GM12891 (cell line): ENCODE measurements at regions not wholly inside any gene's neighbourhood (a gene's known extent, or its start where the extent isn't known, plus 50 kb on each side); places are given as distances from the start of the nearest gene placed in this dataset.
A peak's percentile ranks its signal among the peaks of the same experiment; 100 is the strongest.
"Not testable (repeated sequence)": the region's sequence is repeated elsewhere in the genome, so short reads cannot be mapped to it uniquely, and the experiment has no call there.

ENCODE experiments used
- DNase-seq: peaks from one replicate; pipeline ENCODE4 v3.0.0; 2011; ENCODE audit warnings: low spot score; ENCODE audit not compliant: insufficient read length
- FAIRE-seq: peaks from 2 replicates; lab custom pipeline; 2011; peaks lifted over from hg19 to GRCh38; lab: Jason Lieb, UNC
- PAX5 ChIP-seq: IDR thresholded peaks from 2 replicates; pipeline ENCODE4 v1.6.1; 2011; ENCODE audit warnings: low read length, moderate library complexity, mild to moderate bottlenecking; ENCODE audit not compliant: insufficient read depth, severe bottlenecking
- POLR2A ChIP-seq: IDR thresholded peaks from 2 replicates; pipeline ENCODE4 v1.6.1; 2011; ENCODE audit warnings: low read depth, low read length, control low read depth
- POLR2AphosphoS5 ChIP-seq: IDR thresholded peaks from 2 replicates; pipeline ENCODE4 v1.6.1; 2011; ENCODE audit warnings: low read depth, low read length, control low read depth
- POU2F2 ChIP-seq: IDR thresholded peaks from 2 replicates; pipeline ENCODE4 v1.6.1; 2011; ENCODE audit warnings: low read depth, mild to moderate bottlenecking, control low read depth, low read length, moderate library complexity
- SPI1 ChIP-seq: IDR thresholded peaks from 2 replicates; pipeline ENCODE4 v1.6.1; 2011; ENCODE audit warnings: low read depth, low read length, control low read depth
- TAF1 ChIP-seq: IDR thresholded peaks from 2 replicates; pipeline ENCODE4 v1.6.1; 2011; ENCODE audit warnings: low read depth, low read length, control low read depth

GRCh38 chr1:244322181-244322580 is 129.5 kb downstream of the ADSS2 start:
- TF ChIP-seq PAX5 = no peak
- TF ChIP-seq POLR2AphosphoS5 = no peak
- no peak for TF ChIP-seq SPI1
- TF ChIP-seq POU2F2 = no peak
- TF ChIP-seq TAF1 = no peak
- TF ChIP-seq POLR2A = no peak
- no peak for DNase-seq
- FAIRE-seq = no peak

DNA sequence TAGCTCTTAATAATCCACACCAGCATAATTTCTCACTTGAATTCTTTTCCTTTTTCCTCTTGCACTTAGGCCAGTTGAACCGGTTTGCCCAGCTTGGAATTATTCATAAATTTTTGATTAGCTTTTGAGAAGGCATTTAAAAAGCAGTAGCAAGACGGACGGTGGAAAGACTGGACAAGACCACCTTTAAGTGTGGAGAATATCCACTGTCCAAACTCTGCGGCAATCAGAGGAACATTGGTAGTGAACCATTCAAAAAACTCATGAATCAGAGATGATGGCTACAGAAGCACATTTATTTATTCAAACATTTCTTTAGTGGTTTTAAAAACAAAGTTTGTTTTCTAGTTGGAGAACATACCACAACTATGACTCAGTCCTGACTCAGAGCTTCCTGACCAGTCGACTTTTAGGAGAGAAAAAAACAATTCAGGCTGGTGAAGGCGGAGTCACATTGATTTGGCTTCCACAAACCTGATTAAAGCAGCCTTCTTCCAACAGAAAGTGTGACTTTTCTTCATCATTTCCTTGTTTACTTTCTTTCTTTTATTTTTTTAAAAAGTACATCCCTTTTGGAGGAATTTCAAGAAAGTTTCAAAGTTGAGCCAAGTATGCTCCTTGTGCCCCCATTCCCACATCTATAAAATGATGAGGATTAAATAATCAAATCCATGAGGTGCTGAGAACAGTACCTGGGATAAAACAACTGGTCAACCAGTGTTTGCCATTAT is 128.8 kb downstream of the ADSS2 start:
- FAIRE-seq (no peak), DNase-seq (no peak)
- no peak for TF ChIP-seq POLR2AphosphoS5
- no peak for TF ChIP-seq POLR2A
- no peak for TF ChIP-seq SPI1
- TF ChIP-seq POU2F2 = no peak
- TF ChIP-seq TAF1 = no peak
- no peak for TF ChIP-seq PAX5

DNA sequence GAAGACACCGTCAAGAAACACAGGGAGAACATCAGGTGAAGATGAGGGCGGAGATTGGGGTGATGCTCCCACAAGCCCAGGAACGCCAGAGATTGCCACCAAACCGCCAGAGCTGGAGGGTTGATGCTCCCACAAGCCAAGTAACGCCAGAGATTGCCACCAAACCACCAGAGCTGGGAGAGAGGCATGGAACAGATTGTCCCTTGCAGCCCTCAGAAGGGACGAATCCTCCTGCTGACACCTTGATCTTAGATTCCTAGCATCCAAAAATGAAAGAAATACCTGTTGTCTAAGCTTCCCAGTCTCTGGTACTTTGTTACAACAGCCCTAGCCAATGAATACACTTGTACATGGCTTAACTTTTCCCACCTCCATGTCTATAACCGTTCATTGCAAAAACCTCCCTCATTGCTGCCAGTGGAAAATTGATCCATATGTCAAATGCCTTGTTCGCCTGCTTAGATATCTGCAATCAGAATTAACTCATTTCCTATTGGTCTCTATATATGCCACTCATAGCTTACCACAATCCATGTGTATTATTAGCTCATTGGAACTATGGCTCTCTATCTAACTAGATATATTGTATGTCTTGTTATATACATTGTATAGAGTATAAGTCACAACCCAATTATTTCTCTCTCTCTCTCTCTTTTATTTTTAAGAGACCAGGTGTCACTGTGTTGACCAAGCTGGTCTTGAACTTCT is 127.4 kb downstream of the ADSS2 start:
- no peak for TF ChIP-seq POLR2AphosphoS5
- DNase-seq (no peak), FAIRE-seq (no peak)

DNA sequence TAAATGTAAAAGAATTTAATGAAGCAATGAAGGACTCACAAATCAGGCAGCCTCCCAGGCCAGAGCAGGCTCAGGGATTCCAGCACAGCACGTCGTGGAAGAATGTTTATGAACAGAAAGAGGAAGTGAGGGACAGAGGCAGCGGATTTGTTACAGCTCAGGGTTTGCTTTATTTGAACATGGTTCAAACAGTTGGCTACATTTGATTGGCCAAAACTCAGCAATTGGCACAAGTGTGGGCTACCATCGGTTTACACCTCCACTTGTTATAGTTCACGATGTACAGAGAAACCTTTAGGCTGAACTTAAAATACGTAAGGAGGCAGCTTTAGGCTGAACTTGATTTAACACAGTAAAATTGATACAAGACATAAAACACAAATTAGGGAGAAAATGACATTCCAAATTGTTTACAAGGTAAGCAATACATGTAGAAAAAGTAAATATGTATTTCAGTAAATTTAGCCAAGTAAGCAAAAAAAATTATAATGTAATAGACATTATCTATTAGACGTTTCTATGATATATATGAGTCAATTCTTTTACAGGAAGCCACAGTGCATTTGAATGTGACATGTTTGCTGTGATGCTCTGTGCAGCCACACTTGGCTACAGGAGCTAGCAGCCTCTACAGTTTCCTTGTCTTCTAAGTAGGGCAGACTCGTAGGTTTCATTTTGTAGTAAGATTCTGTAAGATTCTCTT is 126.5 kb downstream of the ADSS2 start:
- no peak for TF ChIP-seq POLR2A
- TF ChIP-seq SPI1 = peak; percentile 97
- no peak for DNase-seq
- FAIRE-seq = no peak

- TF ChIP-seq POLR2A (no peak), PAX5 (no peak), TAF1 (no peak), POU2F2 (no peak), POLR2AphosphoS5 (no peak), SPI1 (no peak)
- FAIRE-seq (no peak), DNase-seq (no peak)
Observed at GRCh38 chr1:244326757-244327156, 125.0 kb downstream of the ADSS2 start.

GRCh38 chr1:244327533-244327932 is 124.2 kb downstream of the ADSS2 start:
- FAIRE-seq (no peak), DNase-seq (no peak)
- no peak for TF ChIP-seq POLR2AphosphoS5
- no peak for TF ChIP-seq PAX5

GRCh38 chr1:244328476-244328875 is 123.2 kb downstream of the ADSS2 start:
- no peak for FAIRE-seq
- TF ChIP-seq SPI1 (no peak), POLR2AphosphoS5 (no peak), POLR2A (no peak), PAX5 (no peak), POU2F2 (no peak), TAF1 (no peak)

DNA sequence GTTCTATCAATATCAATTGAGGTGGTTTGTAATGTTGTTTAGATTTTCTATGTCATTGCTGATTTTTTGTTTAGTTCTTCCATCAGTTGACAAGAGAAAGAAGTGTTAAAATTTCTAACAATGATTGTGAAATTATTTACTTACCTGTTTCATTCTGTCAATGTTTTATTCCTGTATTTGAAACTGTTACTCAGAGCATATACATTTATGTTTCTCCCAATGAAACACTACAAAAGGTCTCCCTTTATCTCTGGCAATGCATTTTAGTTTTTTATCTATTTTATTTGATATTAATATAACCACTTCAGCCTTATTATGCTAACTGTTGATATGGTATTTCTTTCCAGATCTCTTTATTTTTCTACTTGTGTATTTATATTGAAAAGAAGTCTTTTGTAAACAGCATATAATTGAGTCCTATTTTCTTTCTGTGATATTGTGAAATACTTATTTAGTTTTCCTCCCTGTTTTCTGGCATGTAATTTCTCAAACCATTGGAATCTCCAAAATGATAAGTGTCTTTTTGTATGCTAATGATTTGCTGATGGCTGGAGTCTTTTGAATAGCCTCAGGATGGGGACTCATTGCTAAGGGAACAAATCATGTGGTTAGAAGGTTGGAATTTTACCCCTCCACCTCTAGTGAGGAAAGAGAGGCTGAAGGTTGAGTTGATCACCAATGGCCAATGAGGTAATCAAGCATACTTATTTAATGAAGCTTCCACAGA is 122.0 kb downstream of the ADSS2 start:
- DNase-seq (no peak), FAIRE-seq (no peak)
- TF ChIP-seq POLR2AphosphoS5 (no peak), POU2F2 (no peak), SPI1 (no peak), POLR2A (no peak), PAX5 (no peak), TAF1 (no peak)

More at GRCh38 chr1:244328476-244328875, 123.2 kb downstream of the ADSS2 start:
- no peak for DNase-seq

DNA sequence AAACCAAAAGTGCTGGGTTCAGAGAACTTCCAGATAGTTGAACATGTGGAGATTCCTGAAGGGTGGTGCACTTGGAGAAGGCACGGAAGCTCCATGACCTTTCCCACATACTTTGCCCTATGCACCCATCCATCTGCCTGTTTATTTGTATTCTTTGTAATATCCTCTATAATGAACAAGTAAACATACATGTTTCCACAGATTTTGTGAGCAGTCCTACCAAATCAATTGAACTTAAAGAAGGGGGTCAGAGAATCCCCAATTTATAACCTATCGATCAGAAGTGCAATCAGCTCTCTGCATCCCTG is 121.4 kb downstream of the ADSS2 start:
- DNase-seq (no peak), FAIRE-seq (no peak)
- no peak for TF ChIP-seq TAF1

DNA sequence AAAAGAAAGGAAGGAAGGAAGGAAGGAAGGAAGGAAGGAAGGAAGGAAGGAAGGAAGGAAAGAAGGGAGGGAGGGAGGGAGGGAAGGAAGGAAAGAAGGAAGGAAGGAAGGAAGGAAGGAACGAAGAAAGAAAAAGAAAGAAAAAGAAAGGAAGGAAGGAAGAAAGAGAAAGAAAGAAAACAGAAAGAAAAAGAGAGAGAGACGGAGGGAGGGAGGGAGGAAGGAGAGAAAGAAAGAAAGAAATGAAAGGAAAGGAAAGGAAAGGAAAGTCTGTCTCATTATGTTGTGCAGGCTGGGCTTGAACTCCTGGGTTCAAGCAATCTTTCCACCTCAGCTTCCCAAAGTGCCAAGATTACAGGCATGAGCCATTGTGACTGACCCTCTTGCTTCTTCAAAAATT is 118.9 kb downstream of the ADSS2 start:
- not testable (repeated sequence) for DNase-seq, FAIRE-seq

GRCh38 chr1:244334315-244334714 is 117.4 kb downstream of the ADSS2 start:
- FAIRE-seq, DNase-seq: not testable (repeated sequence)

DNA sequence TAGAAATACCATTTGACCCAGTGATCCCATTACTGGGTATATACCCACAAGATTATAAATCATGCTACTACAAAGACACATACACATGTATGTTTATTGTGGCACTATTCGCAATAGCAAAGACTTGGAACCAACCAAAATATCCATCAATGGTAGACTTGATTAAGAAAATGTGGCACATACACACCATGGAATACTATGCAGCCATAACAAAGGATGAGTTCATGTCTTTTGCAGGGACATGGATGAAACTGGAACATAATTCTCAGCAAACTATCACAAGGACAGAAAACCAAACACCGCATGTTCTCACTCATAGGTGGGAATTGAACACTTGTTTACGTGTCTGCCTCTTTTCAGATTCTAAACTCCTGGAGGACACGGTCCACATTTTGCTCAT is 116.9 kb downstream of the ADSS2 start:
- not testable (repeated sequence) for DNase-seq, FAIRE-seq
